GM19463 (cell line): ENCODE measurements at regions not wholly inside any gene's neighbourhood (a gene's known extent, or its start where the extent isn't known, plus 50 kb on each side); places are given as distances from the start of the nearest gene placed in this dataset.

Source experiments
- ATAC-seq: cut with Tn5 transposase; IDR thresholded peaks from one replicate; pipeline ENCODE4 v1.9.1; 2021; ENCODE audit warnings: mild to moderate bottlenecking, moderate library complexity; ENCODE audit not compliant: unreplicated experiment

GRCh38 chr4:60808726-60809485 lies 391.2 kb upstream of the ADGRL3 start:
- ATAC-seq = no peak

- no peak for ATAC-seq
Observed at GRCh38 chr4:60809486-60809800, 390.7 kb upstream of the ADGRL3 start.

- no peak for ATAC-seq
Observed at GRCh38 chr4:60812811-60813210, 387.3 kb upstream of the ADGRL3 start.

- ATAC-seq = no peak
Observed at GRCh38 chr4:60814549-60814948, 385.6 kb upstream of the ADGRL3 start.

GRCh38 chr4:60817609-60818008 lies 382.5 kb upstream of the ADGRL3 start:
- no peak for ATAC-seq

- no peak for ATAC-seq
Observed at GRCh38 chr4:60822986-60823385, 377.1 kb upstream of the ADGRL3 start.

GRCh38 chr4:60840020-60840419 lies 360.1 kb upstream of the ADGRL3 start:
- no peak for ATAC-seq

- no peak for ATAC-seq
Observed at GRCh38 chr4:60846678-60847077, 353.4 kb upstream of the ADGRL3 start.

- ATAC-seq = no peak
Observed at GRCh38 chr4:60847614-60848013, 352.5 kb upstream of the ADGRL3 start.

GRCh38 chr4:60857130-60857753 lies 342.9 kb upstream of the ADGRL3 start:
- ATAC-seq = no peak

GRCh38 chr4:60863442-60863841 lies 336.7 kb upstream of the ADGRL3 start:
- ATAC-seq = no peak

GRCh38 chr4:60865273-60865672 lies 334.9 kb upstream of the ADGRL3 start:
- no peak for ATAC-seq

GRCh38 chr4:60868232-60868960 lies 331.7 kb upstream of the ADGRL3 start:
- no peak for ATAC-seq

GRCh38 chr4:60879135-60879701 lies 320.9 kb upstream of the ADGRL3 start:
- no peak for ATAC-seq

GRCh38 chr4:60884587-60884986 lies 315.5 kb upstream of the ADGRL3 start:
- ATAC-seq = no peak

GRCh38 chr4:60885011-60885410 lies 315.1 kb upstream of the ADGRL3 start:
- no peak for ATAC-seq

GRCh38 chr4:60890743-60891142 lies 309.4 kb upstream of the ADGRL3 start:
- ATAC-seq = no peak

- no peak for ATAC-seq
Observed at GRCh38 chr4:60891947-60892346, 308.2 kb upstream of the ADGRL3 start.

- no peak for ATAC-seq
Observed at GRCh38 chr4:60897415-60897814, 302.7 kb upstream of the ADGRL3 start.

- ATAC-seq = no peak
Observed at GRCh38 chr4:60905162-60905561, 295.0 kb upstream of the ADGRL3 start.

- ATAC-seq = no peak
Observed at GRCh38 chr4:60911127-60911526, 289.0 kb upstream of the ADGRL3 start.

- no peak for ATAC-seq
Observed at GRCh38 chr4:60913002-60913401, 287.1 kb upstream of the ADGRL3 start.
